ENCODE measurements at regions not wholly inside any gene's neighbourhood (a gene's known extent, or its start where the extent isn't known, plus 50 kb on each side); places are given as distances from the start of the nearest gene placed in this dataset.
"Not testable (repeated sequence)": the region's sequence is repeated elsewhere in the genome, so short reads cannot be mapped to it uniquely, and the experiment has no call there.

- TF ChIP-seq EZH2phosphoT487 (IDR thresholded peaks at IDR 0.05; ENCODE audit: borderline replicate concordance); ELF1 (IDR thresholded peaks at IDR 0.05; ENCODE audit: borderline replicate concordance, low read depth); ATF3 (IDR thresholded peaks at IDR 0.05); REST (IDR thresholded peaks at IDR 0.05; ENCODE audit: low read depth); EGR1 (IDR thresholded peaks at IDR 0.05; ENCODE audit: low read depth); EZH2 (IDR thresholded peaks at IDR 0.05); POLR2A (IDR thresholded peaks at IDR 0.05; ENCODE audit: borderline replicate concordance, extremely low read depth, insufficient read depth, insufficient read length): not testable (repeated sequence)
- TF ChIP-seq, protein P1, sequence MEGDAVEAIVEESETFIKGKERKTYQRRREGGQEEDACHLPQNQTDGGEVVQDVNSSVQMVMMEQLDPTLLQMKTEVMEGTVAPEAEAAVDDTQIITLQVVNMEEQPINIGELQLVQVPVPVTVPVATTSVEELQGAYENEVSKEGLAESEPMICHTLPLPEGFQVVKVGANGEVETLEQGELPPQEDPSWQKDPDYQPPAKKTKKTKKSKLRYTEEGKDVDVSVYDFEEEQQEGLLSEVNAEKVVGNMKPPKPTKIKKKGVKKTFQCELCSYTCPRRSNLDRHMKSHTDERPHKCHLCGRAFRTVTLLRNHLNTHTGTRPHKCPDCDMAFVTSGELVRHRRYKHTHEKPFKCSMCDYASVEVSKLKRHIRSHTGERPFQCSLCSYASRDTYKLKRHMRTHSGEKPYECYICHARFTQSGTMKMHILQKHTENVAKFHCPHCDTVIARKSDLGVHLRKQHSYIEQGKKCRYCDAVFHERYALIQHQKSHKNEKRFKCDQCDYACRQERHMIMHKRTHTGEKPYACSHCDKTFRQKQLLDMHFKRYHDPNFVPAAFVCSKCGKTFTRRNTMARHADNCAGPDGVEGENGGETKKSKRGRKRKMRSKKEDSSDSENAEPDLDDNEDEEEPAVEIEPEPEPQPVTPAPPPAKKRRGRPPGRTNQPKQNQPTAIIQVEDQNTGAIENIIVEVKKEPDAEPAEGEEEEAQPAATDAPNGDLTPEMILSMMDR (IDR thresholded peaks at IDR 0.05 in 2 of 3, conservative IDR thresholded peaks at IDR 0.05 in 1 of 3; ENCODE audit: borderline replicate concordance in 1 of 3, insufficient read depth in 1 of 3, low read depth in 2 of 3, low read length in 2 of 3), result not testable (repeated sequence)
Observed at GRCh38 chrY:18713760-18714159, 59.8 kb downstream of the HSFY2 start.
